Retinal pigment epithelial cell (primary cell): ENCODE measurements at regions not wholly inside any gene's neighbourhood (a gene's known extent, or its start where the extent isn't known, plus 50 kb on each side); places are given as distances from the start of the nearest gene placed in this dataset.

ENCODE experiments used
- DNase-seq: peaks from one replicate; pipeline ENCODE4 v3.0.0-alpha.2; 2010; ENCODE audit warnings: low read depth
- H3K4me3 ChIP-seq: 2 replicates; pipeline ENCODE4 v1.5.1; 2011; ENCODE audit warnings: mild to moderate bottlenecking, low read length, control low read depth, moderate library complexity
- TF ChIP-seq, protein P1 (sequence below): conservative IDR thresholded peaks from 2 replicates; pipeline ENCODE4 v1.5.1; 2011; ENCODE audit warnings: low read depth, low read length, control low read depth, inconsistent platforms

- no peak overlapping the region for H3K4me3 ChIP-seq
- TF ChIP-seq, protein P1, sequence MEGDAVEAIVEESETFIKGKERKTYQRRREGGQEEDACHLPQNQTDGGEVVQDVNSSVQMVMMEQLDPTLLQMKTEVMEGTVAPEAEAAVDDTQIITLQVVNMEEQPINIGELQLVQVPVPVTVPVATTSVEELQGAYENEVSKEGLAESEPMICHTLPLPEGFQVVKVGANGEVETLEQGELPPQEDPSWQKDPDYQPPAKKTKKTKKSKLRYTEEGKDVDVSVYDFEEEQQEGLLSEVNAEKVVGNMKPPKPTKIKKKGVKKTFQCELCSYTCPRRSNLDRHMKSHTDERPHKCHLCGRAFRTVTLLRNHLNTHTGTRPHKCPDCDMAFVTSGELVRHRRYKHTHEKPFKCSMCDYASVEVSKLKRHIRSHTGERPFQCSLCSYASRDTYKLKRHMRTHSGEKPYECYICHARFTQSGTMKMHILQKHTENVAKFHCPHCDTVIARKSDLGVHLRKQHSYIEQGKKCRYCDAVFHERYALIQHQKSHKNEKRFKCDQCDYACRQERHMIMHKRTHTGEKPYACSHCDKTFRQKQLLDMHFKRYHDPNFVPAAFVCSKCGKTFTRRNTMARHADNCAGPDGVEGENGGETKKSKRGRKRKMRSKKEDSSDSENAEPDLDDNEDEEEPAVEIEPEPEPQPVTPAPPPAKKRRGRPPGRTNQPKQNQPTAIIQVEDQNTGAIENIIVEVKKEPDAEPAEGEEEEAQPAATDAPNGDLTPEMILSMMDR, result no peak
- DNase-seq, result no peak
Observed at GRCh38 chr16:54587176-54587515, 300.6 kb upstream of the IRX3 start.

GRCh38 chr16:54586474-54587175 lies 300.0 kb upstream of the IRX3 start:
- no peak for DNase-seq
- TF ChIP-seq, protein P1, result no peak
- H3K4me3 ChIP-seq, result no peak overlapping the region

GRCh38 chr16:54585998-54586340 lies 299.4 kb upstream of the IRX3 start:
- DNase-seq, result no peak

DNA sequence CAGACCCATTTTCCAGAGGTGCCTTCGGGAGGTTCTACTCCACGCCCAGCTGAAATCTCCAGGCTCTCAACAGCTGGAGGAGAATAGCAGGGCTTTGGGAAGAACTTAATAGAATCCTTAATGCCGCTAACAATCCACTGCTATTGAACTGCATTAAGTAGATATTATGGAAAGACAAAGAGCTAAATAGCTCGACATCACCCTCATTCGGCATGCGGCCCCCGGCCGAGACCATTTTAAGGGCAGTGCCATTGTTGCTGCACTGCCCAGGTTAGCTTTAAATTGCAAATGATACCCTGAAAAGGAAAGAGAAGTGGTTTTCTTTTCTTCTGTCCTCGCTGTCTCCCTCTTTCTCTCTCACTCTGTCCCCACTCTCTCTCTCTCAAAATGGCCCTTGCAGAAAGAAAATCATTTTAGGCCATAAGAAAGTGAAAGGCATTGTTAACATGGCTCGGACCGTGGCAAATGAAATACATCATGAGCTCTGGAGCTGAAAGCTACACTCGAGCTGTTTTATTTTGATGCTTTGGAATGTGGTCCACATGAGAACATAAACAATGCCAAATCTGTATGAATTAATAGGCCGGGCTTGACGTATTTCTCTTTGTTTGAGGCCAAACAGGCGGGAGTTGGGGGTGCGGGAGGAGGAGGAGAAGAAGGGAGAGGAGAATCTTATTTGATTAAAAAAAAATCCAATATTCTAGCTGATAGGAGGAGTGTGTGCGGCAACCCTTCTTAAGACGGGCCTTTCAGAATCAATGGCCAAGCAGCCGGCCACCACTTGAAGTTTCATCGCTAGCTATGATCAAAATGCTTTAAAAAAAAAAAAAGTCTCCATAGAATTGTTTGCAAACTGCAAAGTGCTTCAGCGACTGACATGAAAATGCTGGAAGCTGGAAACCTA lies 298.8 kb upstream of the IRX3 start:
- H3K4me3 ChIP-seq, result no peak overlapping the region
- TF ChIP-seq, protein P1, result no peak
- DNase-seq, result no peak

More at GRCh38 chr16:54585998-54586340, 299.4 kb upstream of the IRX3 start:
- TF ChIP-seq, protein P1, result no peak
- no peak overlapping the region for H3K4me3 ChIP-seq

DNA sequence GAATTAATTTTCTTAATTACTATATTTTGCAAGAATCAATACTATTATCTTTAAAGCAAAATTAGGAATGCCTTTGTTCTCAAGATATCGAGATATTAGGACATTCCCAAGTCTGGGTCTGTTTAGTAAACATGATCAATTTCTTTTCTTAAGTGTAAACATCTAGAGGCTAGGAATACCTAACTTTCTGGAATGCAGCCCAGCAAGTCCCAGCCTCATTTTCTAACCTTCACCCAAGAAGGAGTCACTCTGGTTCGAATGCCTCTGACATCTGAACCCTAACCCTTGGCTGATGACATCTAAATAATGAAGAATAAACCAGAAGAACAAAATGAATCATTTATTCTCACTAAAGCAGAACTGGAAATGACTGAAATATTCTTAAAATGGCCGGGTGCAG lies 297.5 kb upstream of the IRX3 start:
- DNase-seq, result no peak

DNA sequence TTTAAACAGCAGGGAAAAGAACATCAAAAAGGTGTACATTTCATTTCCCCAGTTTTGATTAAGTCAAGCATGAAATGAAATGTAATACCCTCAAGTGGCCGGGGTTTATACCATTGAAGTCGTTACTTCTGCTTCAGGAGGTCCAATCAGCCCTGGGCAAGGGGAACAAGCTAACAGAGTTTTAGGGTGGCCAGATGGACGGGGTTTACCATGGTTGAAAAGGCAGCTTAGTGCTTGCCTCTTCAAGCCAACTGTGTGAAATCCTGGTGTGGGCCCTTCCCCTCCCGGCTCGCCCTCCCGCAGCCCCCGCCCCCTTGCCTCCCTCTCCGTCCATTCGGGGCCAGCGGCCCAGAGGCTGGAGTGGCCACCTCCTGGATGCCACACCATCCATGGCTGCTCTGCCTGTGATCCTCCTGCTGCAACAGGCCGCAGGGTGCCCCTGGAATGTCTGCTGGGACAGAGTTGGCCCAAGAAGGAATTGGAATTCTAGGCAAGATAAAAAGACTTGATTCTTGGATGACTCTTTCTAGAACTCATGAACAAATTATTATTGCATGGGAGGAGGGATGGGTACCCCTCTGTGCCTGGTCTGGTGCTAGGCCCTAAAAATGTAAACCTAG lies 296.2 kb upstream of the IRX3 start:
- no peak overlapping the region for H3K4me3 ChIP-seq
- DNase-seq, result no peak
- TF ChIP-seq, protein P1, result no peak

More for the DNA sequence above, 297.5 kb upstream of the IRX3 start:
- H3K4me3 ChIP-seq, result no peak overlapping the region
- TF ChIP-seq, protein P1, result no peak
